Left lung (tissue), 4 donors: ENCODE measurements at regions not wholly inside any gene's neighbourhood (a gene's known extent, or its start where the extent isn't known, plus 50 kb on each side); places are given as distances from the start of the nearest gene placed in this dataset.

ENCODE experiments used
- ATAC-seq: fragments of 200-7000 bp; cut with Tn5 transposase; one replicate; pipeline ENCODE4 v1.9.1; 2020; ENCODE audit warnings: moderate library complexity
- DNase-seq, 4 donors: peaks; one replicate each; pipeline ENCODE4 v3.0.0-alpha.2; 2013 to 2020
- H3K27ac ChIP-seq, 2 donors: fragments of 200-600 bp; sonication (generic) in 1 of 2; one replicate each; pipeline versions ENCODE4 v1.5.0 to v1.8.0; 2020 to 2021
- H3K27me3 ChIP-seq, 2 donors: fragments of 200-600 bp; sonication (generic) in 1 of 2; one replicate each; pipeline versions ENCODE4 v1.5.0 to v1.8.0; 2020 to 2021
- H3K36me3 ChIP-seq, 2 donors: fragments of 200-600 bp; sonication (generic) in 1 of 2; one replicate each; pipeline versions ENCODE4 v1.5.0 to v1.8.0; 2020 to 2021
- H3K4me1 ChIP-seq, 2 donors: fragments of 200-600 bp; one replicate each; pipeline ENCODE4 v1.8.0; 2021
- H3K4me3 ChIP-seq, 2 donors: fragments of 200-600 bp; sonication (generic) in 1 of 2; one replicate each; pipeline versions ENCODE4 v1.5.0 to v1.8.0; 2020 to 2021; ENCODE audit warnings: mild to moderate bottlenecking in 1 of 2
- H3K9me3 ChIP-seq, 2 donors: fragments of 200-600 bp; sonication (generic) in 1 of 2; one replicate each; pipeline versions ENCODE4 v1.5.0 to v1.8.0; 2020 to 2021
- intact Hi-C, 2 donors: fragments of 100-400 bp; cut with DNase I; formaldehyde crosslinking; loops; one replicate each; pipeline versions ENCODE4 v1.11.2 to v1.14.2; 2022
- TF ChIP-seq, protein P1 (sequence below), 2 donors: fragments of 200-600 bp; sonication (generic) in 1 of 2; IDR thresholded peaks; one replicate each; pipeline versions ENCODE4 v1.5.0 to v1.8.0; 2021; ENCODE audit warnings: antibody characterized with exemption in 2 of 2
- donor health status: DM: no; HTN: yes; CAD: no.
- donor health status: DM: no; HTN: no; CAD: no.

GRCh38 chr5:4093970-4094369, 498.3 kb downstream of the IRX1 start:
- ATAC-seq (no peak), DNase-seq (no peak)
- Histone ChIP-seq H3K4me1 (no peaks in the 10 kb centered on the region), H3K9me3 (peaks cover 0 to 2% of the 10 kb centered on the region in 2 donors), H3K27ac (no peak overlapping the region), H3K4me3 (no peak overlapping the region), H3K36me3 (no peaks in the 10 kb centered on the region), H3K27me3 (no peaks in the 10 kb centered on the region)
- intact Hi-C loops: no loop called here
- TF ChIP-seq, protein P1, sequence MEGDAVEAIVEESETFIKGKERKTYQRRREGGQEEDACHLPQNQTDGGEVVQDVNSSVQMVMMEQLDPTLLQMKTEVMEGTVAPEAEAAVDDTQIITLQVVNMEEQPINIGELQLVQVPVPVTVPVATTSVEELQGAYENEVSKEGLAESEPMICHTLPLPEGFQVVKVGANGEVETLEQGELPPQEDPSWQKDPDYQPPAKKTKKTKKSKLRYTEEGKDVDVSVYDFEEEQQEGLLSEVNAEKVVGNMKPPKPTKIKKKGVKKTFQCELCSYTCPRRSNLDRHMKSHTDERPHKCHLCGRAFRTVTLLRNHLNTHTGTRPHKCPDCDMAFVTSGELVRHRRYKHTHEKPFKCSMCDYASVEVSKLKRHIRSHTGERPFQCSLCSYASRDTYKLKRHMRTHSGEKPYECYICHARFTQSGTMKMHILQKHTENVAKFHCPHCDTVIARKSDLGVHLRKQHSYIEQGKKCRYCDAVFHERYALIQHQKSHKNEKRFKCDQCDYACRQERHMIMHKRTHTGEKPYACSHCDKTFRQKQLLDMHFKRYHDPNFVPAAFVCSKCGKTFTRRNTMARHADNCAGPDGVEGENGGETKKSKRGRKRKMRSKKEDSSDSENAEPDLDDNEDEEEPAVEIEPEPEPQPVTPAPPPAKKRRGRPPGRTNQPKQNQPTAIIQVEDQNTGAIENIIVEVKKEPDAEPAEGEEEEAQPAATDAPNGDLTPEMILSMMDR (IDR thresholded peaks at IDR 0.05): no peak

GRCh38 chr5:4095918-4096630, 500.4 kb downstream of the IRX1 start:
- peaks cover 0 to 5% of the 10 kb centered on the region in 2 donors for H3K27me3 ChIP-seq
- TF ChIP-seq, protein P1 (IDR thresholded peaks at IDR 0.05): no peak
- DNase-seq (no peak), ATAC-seq (no peak)
- H3K9me3 ChIP-seq: peaks cover 0 to 2% of the 10 kb centered on the region in 2 donors
- no peaks in the 10 kb centered on the region for H3K4me1 ChIP-seq
- H3K27ac ChIP-seq: no peak overlapping the region
- H3K4me3 ChIP-seq: no peak overlapping the region
- intact Hi-C loops: no loop called here
- H3K36me3 ChIP-seq: no peaks in the 10 kb centered on the region

DNA sequence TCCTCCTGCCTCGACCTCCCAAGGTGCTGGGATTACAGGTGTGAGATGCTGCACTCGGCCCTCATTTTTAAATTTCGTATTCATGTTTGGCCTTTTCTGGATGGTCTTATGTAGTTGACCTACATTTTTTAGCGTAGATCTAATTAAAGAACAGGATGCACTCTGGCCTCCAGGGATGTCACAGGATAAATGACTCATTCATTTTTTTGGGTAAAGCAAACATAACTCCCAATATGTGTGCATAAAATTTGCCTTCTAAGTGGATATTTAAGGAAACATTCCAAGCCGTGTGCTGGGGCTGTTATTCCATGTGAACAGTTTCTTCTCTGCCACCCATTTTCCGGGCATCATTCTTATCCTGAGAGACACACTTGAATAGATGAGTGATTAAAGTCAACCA, 501.6 kb downstream of the IRX1 start:
- no peak overlapping the region for H3K4me3 ChIP-seq
- ATAC-seq (no peak), DNase-seq (no peak)
- H3K9me3 ChIP-seq: peaks cover 0 to 2% of the 10 kb centered on the region in 2 donors
- H3K27ac ChIP-seq: no peak overlapping the region
- TF ChIP-seq, protein P1 (IDR thresholded peaks at IDR 0.05): no peak
- no peaks in the 10 kb centered on the region for H3K4me1 ChIP-seq
- H3K36me3 ChIP-seq: no peaks in the 10 kb centered on the region
- intact Hi-C loops: no loop called here
- peaks cover 0 to 10% of the 10 kb centered on the region in 2 donors for H3K27me3 ChIP-seq

DNA sequence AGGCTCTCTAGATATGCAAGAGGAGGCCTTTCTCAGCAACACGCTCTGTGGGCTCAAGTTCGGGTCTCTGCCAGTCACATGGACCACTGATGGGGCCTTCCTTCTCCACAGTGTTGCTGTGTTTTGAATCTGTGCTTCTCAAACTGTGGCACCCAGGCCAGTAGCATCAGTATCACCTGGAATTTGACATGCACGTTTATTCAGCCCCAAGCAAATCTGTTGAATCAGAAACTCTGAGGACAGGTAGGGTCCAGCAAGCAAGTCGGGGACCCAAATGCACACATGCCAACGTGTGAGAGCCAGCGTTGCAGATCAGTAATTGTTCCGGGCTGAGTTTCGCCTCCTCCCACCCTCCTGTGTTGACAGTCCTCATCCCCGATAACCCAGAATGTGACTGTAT, 502.6 kb downstream of the IRX1 start:
- H3K36me3 ChIP-seq: no peaks in the 10 kb centered on the region
- intact Hi-C loops: no loop called here
- no peak overlapping the region for H3K4me3 ChIP-seq
- no peak for ATAC-seq
- H3K9me3 ChIP-seq: peaks cover 0 to 2% of the 10 kb centered on the region in 2 donors
- DNase-seq: no peak
- TF ChIP-seq, protein P1 (IDR thresholded peaks at IDR 0.05): no peak
- no peaks in the 10 kb centered on the region for H3K4me1 ChIP-seq
- H3K27ac ChIP-seq: no peak overlapping the region
- H3K27me3 ChIP-seq: peaks cover 0 to 10% of the 10 kb centered on the region in 2 donors

DNA sequence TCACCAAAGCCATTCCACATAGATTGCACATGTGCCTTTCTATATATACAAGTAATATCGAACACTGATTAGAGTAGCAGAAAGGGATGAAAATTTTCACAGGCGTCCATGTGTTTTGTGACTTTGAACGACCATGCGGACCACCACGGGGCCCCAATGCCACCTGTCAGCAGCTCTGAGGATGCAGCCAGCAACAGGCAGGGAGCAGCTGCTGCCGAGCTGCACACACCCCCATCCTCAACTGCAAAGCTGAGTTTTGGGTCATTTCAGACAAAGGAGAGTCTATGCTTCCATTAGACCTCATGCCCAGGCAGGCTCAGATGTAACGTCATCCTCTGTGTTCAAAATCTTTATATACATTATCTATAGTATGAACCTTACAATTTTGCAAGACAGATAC, 503.8 kb downstream of the IRX1 start:
- Histone ChIP-seq H3K4me1 (no peaks in the 10 kb centered on the region), H3K27ac (no peak overlapping the region), H3K36me3 (no peaks in the 10 kb centered on the region), H3K27me3 (peaks cover 0 to 10% of the 10 kb centered on the region in 2 donors), H3K9me3 (peaks cover 0 to 2% of the 10 kb centered on the region in 2 donors), H3K4me3 (no peak overlapping the region)
- TF ChIP-seq, protein P1 (IDR thresholded peaks at IDR 0.05): no peak
- ATAC-seq (no peak), DNase-seq (no peak)
- intact Hi-C loops: no loop called here
